PC-9 (cell line): ENCODE measurements at regions not wholly inside any gene's neighbourhood (a gene's known extent, or its start where the extent isn't known, plus 50 kb on each side); places are given as distances from the start of the nearest gene placed in this dataset.

Experiments used
- BruUV-seq: library from RNA; stranded (reverse); fragments of 400-500 nt; replicated peaks from 2 replicates; lab custom pipeline; 2021; lab: Mats Ljungman, UMichigan
- CTCF ChIA-PET: fragments of 300-600 bp; sonication (Branson Sonifier 250); formaldehyde crosslinking; loops from one replicate; lab custom pipeline; 2022; ENCODE audit warnings: antibody characterized with exemption; lab: Charles Lee
- POLR2A ChIA-PET: fragments of 300-600 bp; sonication (Branson Sonifier 250); formaldehyde crosslinking; loops from one replicate; lab custom pipeline; 2022; ENCODE audit warnings: antibody characterized with exemption; ENCODE audit not compliant: unreplicated experiment; lab: Charles Lee
- DNase-seq, 2 experiments: peaks; one replicate each; pipeline versions ENCODE4 v3.0.0 to v3.0.0-alpha.2; 2015 to 2022; ENCODE audit warnings: mixed read lengths in 1 of 2
- H2AFZ ChIP-seq: fragments of 200-600 bp; sonication (generic); 2 replicates; pipeline ENCODE4 v1.8.1; 2017; ENCODE audit warnings: antibody characterized with exemption
- H3F3A ChIP-seq: fragments of 200-600 bp; sonication (generic); 2 replicates; pipeline ENCODE4 v1.8.1; 2017; ENCODE audit warnings: antibody characterized with exemption, mild to moderate bottlenecking, low read depth; ENCODE audit not compliant: insufficient read depth
- H3K27ac ChIP-seq: fragments of 200-600 bp; sonication (generic); 2 replicates; pipeline ENCODE4 v1.6.1; 2016; ENCODE audit warnings: mixed run types
- H3K27me3 ChIP-seq: fragments of 200-600 bp; sonication (generic); 2 replicates; pipeline ENCODE4 v1.6.1; 2016; ENCODE audit warnings: low read depth, mixed run types; ENCODE audit not compliant: insufficient read depth
- H3K36me3 ChIP-seq: fragments of 200-600 bp; sonication (generic); 2 replicates; pipeline ENCODE4 v1.6.1; 2016; ENCODE audit warnings: low read depth, mixed run types
- H3K4me1 ChIP-seq: fragments of 200-600 bp; sonication (generic); replicated peaks from 2 replicates; pipeline ENCODE4 v1.6.1; 2016; ENCODE audit warnings: mixed run types; ENCODE audit not compliant: insufficient read depth
- H3K4me2 ChIP-seq: fragments of 200-600 bp; sonication (generic); 2 replicates; pipeline ENCODE4 v1.6.1; 2017; ENCODE audit warnings: mixed run types
- H3K4me3 ChIP-seq: fragments of 200-600 bp; sonication (generic); 2 replicates; pipeline ENCODE4 v1.6.1; 2016; ENCODE audit warnings: mixed run types
- H3K79me2 ChIP-seq: fragments of 200-600 bp; sonication (generic); 2 replicates; pipeline ENCODE4 v1.6.1; 2017; ENCODE audit warnings: low read depth, mixed run types
- H3K9me2 ChIP-seq: fragments of 200-600 bp; sonication (generic); 2 replicates; pipeline ENCODE4 v1.8.1; 2017; ENCODE audit warnings: mild to moderate bottlenecking; ENCODE audit not compliant: insufficient read depth
- H3K9me3 ChIP-seq: fragments of 200-600 bp; sonication (generic); 2 replicates; pipeline ENCODE4 v1.8.1; 2016; ENCODE audit warnings: low read depth; ENCODE audit not compliant: insufficient read depth
- H4K20me1 ChIP-seq: fragments of 200-600 bp; sonication (generic); 2 replicates; pipeline ENCODE4 v1.8.1; 2017; ENCODE audit not compliant: insufficient read depth
- CTCF ChIP-seq: fragments of 200-600 bp; sonication (generic); conservative IDR thresholded peaks from 2 replicates; pipeline ENCODE4 v1.6.1; 2017; ENCODE audit warnings: mixed run types, antibody characterized with exemption, mild to moderate bottlenecking, moderate library complexity
- EZH2 ChIP-seq: fragments of 200-600 bp; sonication (generic); IDR thresholded peaks from 2 replicates; pipeline ENCODE4 v1.8.0; 2017; ENCODE audit warnings: antibody characterized with exemption, low read depth
- intact Hi-C: fragments of 100-400 bp; cut with micrococcal nuclease; formaldehyde crosslinking; loops from one replicate; pipeline ENCODE4 v1.10.0; 2022; ENCODE audit not compliant: unreplicated experiment

- TF ChIP-seq CTCF (no peak), EZH2 (no peak)
- no TSS peak for BruUV-seq
- H3K27me3 ChIP-seq = no peaks in the 10 kb centered on the region; the same call in 1 of the 2 replicates
Measured at GRCh38 chr14:65813760-65814384, 401.3 kb downstream of the FUT8 start.

GRCh38 chr14:65815127-65815526, 402.6 kb downstream of the FUT8 start:
- CTCF ChIA-PET = interaction anchor here (1.2 kb wide), 1 partner anchor 10 kb away, joined by 3 read pairs; no protein-coding TSS in a partner anchor

More at GRCh38 chr14:65813760-65814384, 401.3 kb downstream of the FUT8 start:
- Histone ChIP-seq H3K9me3 (no peaks in the 10 kb centered on the region), H3K27ac (no peak overlapping the region), H2AFZ (no peak overlapping the region), H3K4me1 (no peaks in the 10 kb centered on the region), H3K4me2 (no peak overlapping the region), H3K36me3 (no peaks in the 10 kb centered on the region), H3F3A (peaks cover 9% of the 10 kb centered on the region; the same call in 1 of the 2 replicates), H3K79me2 (no peaks in the 10 kb centered on the region), H3K4me3 (no peak overlapping the region), H3K9me2 (0 out of 2 replicates have a peak, but pooled peaks cover 4% of the 10 kb centered on the region), H4K20me1 (no peaks in the 10 kb centered on the region)
- DNase-seq = no peak
- intact Hi-C loops = no loop called here
- POLR2A ChIA-PET = no interaction called here
- CTCF ChIA-PET = no interaction called here

GRCh38 chr14:65817011-65817410, 404.5 kb downstream of the FUT8 start:
- no TSS peak for BruUV-seq
- POLR2A ChIA-PET = no interaction called here

More at GRCh38 chr14:65815127-65815526, 402.6 kb downstream of the FUT8 start:
- BruUV-seq = no TSS peak
- Histone ChIP-seq H3K27ac (no peak overlapping the region), H3K9me3 (no peaks in the 10 kb centered on the region), H2AFZ (no peak overlapping the region), H3K27me3 (no peaks in the 10 kb centered on the region; the same call in 1 of the 2 replicates), H3K4me3 (no peak overlapping the region), H3K4me1 (no peaks in the 10 kb centered on the region), H3K79me2 (no peaks in the 10 kb centered on the region), H3K4me2 (no peak overlapping the region), H3K36me3 (no peaks in the 10 kb centered on the region), H3K9me2 (0 out of 2 replicates have a peak, but pooled peaks cover 4% of the 10 kb centered on the region), H4K20me1 (no peaks in the 10 kb centered on the region), H3F3A (peaks cover 9% of the 10 kb centered on the region; the same call in 1 of the 2 replicates)
- TF ChIP-seq CTCF (no peak), EZH2 (no peak)
- POLR2A ChIA-PET = no interaction called here
- DNase-seq = no peak
- intact Hi-C loops = no loop called here

More at GRCh38 chr14:65817011-65817410, 404.5 kb downstream of the FUT8 start:
- intact Hi-C loops = no loop called here
- TF ChIP-seq EZH2 (no peak), CTCF (no peak)
- Histone ChIP-seq H3K9me3 (no peaks in the 10 kb centered on the region), H3K4me3 (no peak overlapping the region), H3K9me2 (0 out of 2 replicates have a peak, but pooled peaks cover 4% of the 10 kb centered on the region), H3K4me2 (no peak overlapping the region), H3K27ac (no peak overlapping the region), H3K4me1 (no peaks in the 10 kb centered on the region), H3K36me3 (no peaks in the 10 kb centered on the region), H3F3A (peaks cover 9% of the 10 kb centered on the region; the same call in 1 of the 2 replicates), H3K27me3 (no peaks in the 10 kb centered on the region), H3K79me2 (no peaks in the 10 kb centered on the region), H4K20me1 (no peaks in the 10 kb centered on the region), H2AFZ (no peak overlapping the region)
- CTCF ChIA-PET = no interaction called here
- DNase-seq = peak in 1 of 2 experiments; percentile 57
